ENCODE measurements at regions not wholly inside any gene's neighbourhood (a gene's known extent, or its start where the extent isn't known, plus 50 kb on each side); places are given as distances from the start of the nearest gene placed in this dataset.

DNA sequence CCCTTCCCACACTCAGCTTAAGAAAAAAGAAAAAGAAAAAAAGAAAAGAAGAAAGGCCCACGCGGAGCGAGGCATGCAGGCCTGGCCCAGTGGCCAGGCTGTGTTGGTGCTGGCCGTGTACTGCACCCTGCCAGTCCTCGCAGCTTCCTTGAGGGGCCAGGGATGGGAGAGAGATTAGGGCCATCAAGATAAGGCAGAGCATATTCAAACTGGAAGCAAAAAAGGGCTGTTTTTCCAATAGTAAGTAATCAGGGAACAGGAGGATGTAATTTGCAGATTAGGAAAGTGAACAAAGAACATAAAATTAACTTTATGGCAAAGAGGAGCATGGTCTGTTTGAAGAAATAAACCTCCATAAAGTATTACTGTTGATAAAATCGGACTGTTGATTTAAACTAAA is 319.6 kb upstream of the CLINT1 start:
- TF ChIP-seq CTCF (IDR thresholded peaks at IDR 0.05; ENCODE audit: poor library complexity) = no peak
- no peak for TF ChIP-seq EZH2 (IDR thresholded peaks at IDR 0.05; ENCODE audit: borderline replicate concordance)
- no peak for TF ChIP-seq EZH2phosphoT487 (IDR thresholded peaks at IDR 0.05; ENCODE audit: low read depth, severe bottlenecking, unreplicated experiment)
